Hippocampal formation (tissue), 2 donors: ENCODE measurements at regions not wholly inside any gene's neighbourhood (a gene's known extent, or its start where the extent isn't known, plus 50 kb on each side); places are given as distances from the start of the nearest gene placed in this dataset.
"Not testable (repeated sequence)": the region's sequence is repeated elsewhere in the genome, so short reads cannot be mapped to it uniquely, and the experiment has no call there.

Source experiments
- DNase-seq, 2 donors: peaks; one replicate each; lab custom pipeline; 2025; lab: John Stamatoyannopoulos, UW

- no peak for DNase-seq
These were observed 113.4 kb downstream of the RTP5 start for GRCh38 chr2:241982706-241983570.

- DNase-seq: no peak
These were observed 114.2 kb downstream of the RTP5 start for GRCh38 chr2:241983571-241984270.

GRCh38 chr2:241984271-241984655 is 114.7 kb downstream of the RTP5 start:
- DNase-seq: no peak

GRCh38 chr2:241984658-241985057 is 115.1 kb downstream of the RTP5 start:
- DNase-seq: no peak

- DNase-seq: not testable (repeated sequence)
These were observed 115.8 kb downstream of the RTP5 start for GRCh38 chr2:241985161-241985985.

- no peak for DNase-seq
These were observed 116.4 kb downstream of the RTP5 start for GRCh38 chr2:241985986-241986329.

GRCh38 chr2:241986836-241987641 is 117.5 kb downstream of the RTP5 start:
- DNase-seq: no peak

GRCh38 chr2:241987726-241988125 is 118.2 kb downstream of the RTP5 start:
- no peak for DNase-seq

- no peak for DNase-seq
These were observed 118.6 kb downstream of the RTP5 start for GRCh38 chr2:241988146-241988545.

- DNase-seq: no peak
These were observed 119.5 kb downstream of the RTP5 start for GRCh38 chr2:241989074-241989473.

GRCh38 chr2:241990466-241990865 is 120.9 kb downstream of the RTP5 start:
- no peak for DNase-seq

- DNase-seq: no peak
These were observed 121.8 kb downstream of the RTP5 start for GRCh38 chr2:241991299-241991698.

GRCh38 chr2:241992753-241993152 is 123.2 kb downstream of the RTP5 start:
- no peak for DNase-seq

- DNase-seq: no peak
These were observed 124.0 kb downstream of the RTP5 start for GRCh38 chr2:241993386-241994005.

GRCh38 chr2:241994086-241994485 is 124.6 kb downstream of the RTP5 start:
- no peak for DNase-seq

GRCh38 chr2:241994556-241995213 is 125.2 kb downstream of the RTP5 start:
- DNase-seq: no peak

GRCh38 chr2:241996100-241996499 is 126.6 kb downstream of the RTP5 start:
- no peak for DNase-seq

GRCh38 chr2:241997017-241997416 is 127.5 kb downstream of the RTP5 start:
- no peak for DNase-seq

GRCh38 chr2:241999184-241999583 is 129.7 kb downstream of the RTP5 start:
- DNase-seq: no peak

GRCh38 chr2:242001853-242002252 is 132.3 kb downstream of the RTP5 start:
- DNase-seq: no peak

GRCh38 chr2:242002944-242003343 is 133.4 kb downstream of the RTP5 start:
- DNase-seq: no peak
